Ishikawa (cell line): ENCODE measurements at regions not wholly inside any gene's neighbourhood (a gene's known extent, or its start where the extent isn't known, plus 50 kb on each side); places are given as distances from the start of the nearest gene placed in this dataset.

ENCODE experiments used
- CEBPB ChIP-seq: IDR thresholded peaks from 2 replicates; pipeline ENCODE4 v1.6.1; 2012
- CREB1 ChIP-seq: IDR thresholded peaks from 2 replicates; pipeline ENCODE4 v1.6.1; 2012; ENCODE audit warnings: low read depth
- EGR1 ChIP-seq: IDR thresholded peaks from 2 replicates; pipeline ENCODE4 v1.6.1; 2012
- EP300 ChIP-seq: IDR thresholded peaks from 2 replicates; pipeline ENCODE4 v1.6.1; 2012; ENCODE audit warnings: borderline replicate concordance
- FOXM1 ChIP-seq: IDR thresholded peaks from 2 replicates; pipeline ENCODE4 v1.6.1; 2012; ENCODE audit warnings: low read depth, borderline replicate concordance
- NFIC ChIP-seq: IDR thresholded peaks from 2 replicates; pipeline ENCODE4 v1.6.1; 2012
- RAD21 ChIP-seq: IDR thresholded peaks from 2 replicates; pipeline ENCODE4 v1.6.1; 2012; ENCODE audit warnings: low read depth
- TAF1 ChIP-seq: IDR thresholded peaks from 2 replicates; pipeline ENCODE4 v1.6.1; 2012; ENCODE audit warnings: low read depth, mild to moderate bottlenecking
- TCF12 ChIP-seq: IDR thresholded peaks from 2 replicates; pipeline ENCODE4 v1.6.1; 2012; ENCODE audit warnings: low read depth
- TEAD4 ChIP-seq: IDR thresholded peaks from 2 replicates; pipeline ENCODE4 v1.6.1; 2012
- USF1 ChIP-seq: IDR thresholded peaks from 2 replicates; pipeline ENCODE4 v1.6.1; 2012
- YY1 ChIP-seq: IDR thresholded peaks from 2 replicates; pipeline ENCODE4 v1.6.1; 2012; ENCODE audit warnings: low read depth
- ZBTB7A ChIP-seq: IDR thresholded peaks from 2 replicates; pipeline ENCODE4 v1.6.1; 2012; ENCODE audit warnings: low read depth
- TF ChIP-seq, protein P1 (sequence below): IDR thresholded peaks from 2 replicates; pipeline ENCODE4 v1.6.1; 2012; ENCODE audit warnings: low read depth, mild to moderate bottlenecking
- TF ChIP-seq, protein P2 (sequence below): IDR thresholded peaks from 2 replicates; pipeline ENCODE4 v1.6.1; 2012

DNA sequence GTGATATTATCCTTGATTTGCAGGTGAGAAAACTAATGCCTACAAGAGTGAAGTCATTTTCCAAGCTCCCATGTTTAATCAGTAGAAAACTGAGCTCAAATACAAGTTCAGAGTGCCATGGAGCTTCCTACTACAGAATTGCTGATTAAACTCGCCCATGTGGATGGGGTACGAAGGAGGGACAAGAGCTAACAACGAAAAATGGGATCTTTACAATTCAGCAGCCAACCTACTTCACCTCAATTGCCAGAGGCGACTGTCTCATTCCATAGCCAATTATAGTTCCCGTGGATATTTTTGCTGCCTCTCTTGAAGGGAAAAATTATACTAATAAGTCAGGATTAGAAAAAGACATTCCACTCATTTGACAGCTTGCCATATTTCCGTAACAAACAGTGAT is 1155.1 kb downstream of the OLFM4 start:
- no peak for TF ChIP-seq TCF12
- TF ChIP-seq FOXM1, result no peak
- TF ChIP-seq CEBPB, result no peak
- TF ChIP-seq, protein P1, sequence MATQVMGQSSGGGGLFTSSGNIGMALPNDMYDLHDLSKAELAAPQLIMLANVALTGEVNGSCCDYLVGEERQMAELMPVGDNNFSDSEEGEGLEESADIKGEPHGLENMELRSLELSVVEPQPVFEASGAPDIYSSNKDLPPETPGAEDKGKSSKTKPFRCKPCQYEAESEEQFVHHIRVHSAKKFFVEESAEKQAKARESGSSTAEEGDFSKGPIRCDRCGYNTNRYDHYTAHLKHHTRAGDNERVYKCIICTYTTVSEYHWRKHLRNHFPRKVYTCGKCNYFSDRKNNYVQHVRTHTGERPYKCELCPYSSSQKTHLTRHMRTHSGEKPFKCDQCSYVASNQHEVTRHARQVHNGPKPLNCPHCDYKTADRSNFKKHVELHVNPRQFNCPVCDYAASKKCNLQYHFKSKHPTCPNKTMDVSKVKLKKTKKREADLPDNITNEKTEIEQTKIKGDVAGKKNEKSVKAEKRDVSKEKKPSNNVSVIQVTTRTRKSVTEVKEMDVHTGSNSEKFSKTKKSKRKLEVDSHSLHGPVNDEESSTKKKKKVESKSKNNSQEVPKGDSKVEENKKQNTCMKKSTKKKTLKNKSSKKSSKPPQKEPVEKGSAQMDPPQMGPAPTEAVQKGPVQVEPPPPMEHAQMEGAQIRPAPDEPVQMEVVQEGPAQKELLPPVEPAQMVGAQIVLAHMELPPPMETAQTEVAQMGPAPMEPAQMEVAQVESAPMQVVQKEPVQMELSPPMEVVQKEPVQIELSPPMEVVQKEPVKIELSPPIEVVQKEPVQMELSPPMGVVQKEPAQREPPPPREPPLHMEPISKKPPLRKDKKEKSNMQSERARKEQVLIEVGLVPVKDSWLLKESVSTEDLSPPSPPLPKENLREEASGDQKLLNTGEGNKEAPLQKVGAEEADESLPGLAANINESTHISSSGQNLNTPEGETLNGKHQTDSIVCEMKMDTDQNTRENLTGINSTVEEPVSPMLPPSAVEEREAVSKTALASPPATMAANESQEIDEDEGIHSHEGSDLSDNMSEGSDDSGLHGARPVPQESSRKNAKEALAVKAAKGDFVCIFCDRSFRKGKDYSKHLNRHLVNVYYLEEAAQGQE, result no peak
- TF ChIP-seq RAD21, result no peak
- TF ChIP-seq CREB1, result no peak
- TF ChIP-seq TAF1, result no peak
- TF ChIP-seq, protein P2, sequence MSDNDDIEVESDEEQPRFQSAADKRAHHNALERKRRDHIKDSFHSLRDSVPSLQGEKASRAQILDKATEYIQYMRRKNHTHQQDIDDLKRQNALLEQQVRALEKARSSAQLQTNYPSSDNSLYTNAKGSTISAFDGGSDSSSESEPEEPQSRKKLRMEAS, result no peak
- no peak for TF ChIP-seq YY1
- no peak for TF ChIP-seq EGR1
- TF ChIP-seq NFIC, result no peak
- no peak for TF ChIP-seq USF1
- no peak for TF ChIP-seq EP300
- no peak for TF ChIP-seq ZBTB7A
- no peak for TF ChIP-seq TEAD4

- no peak for TF ChIP-seq TAF1
- no peak for TF ChIP-seq EGR1
- TF ChIP-seq, protein P2, result no peak
Measured at GRCh38 chr13:54184576-54184975, 1156.0 kb downstream of the OLFM4 start.

- TF ChIP-seq, protein P2, result no peak
- no peak for TF ChIP-seq USF1
- no peak for TF ChIP-seq TAF1
- TF ChIP-seq EGR1, result no peak
- TF ChIP-seq CEBPB, result no peak
- TF ChIP-seq TEAD4, result no peak
Measured at GRCh38 chr13:54185101-54185500, 1156.5 kb downstream of the OLFM4 start.

DNA sequence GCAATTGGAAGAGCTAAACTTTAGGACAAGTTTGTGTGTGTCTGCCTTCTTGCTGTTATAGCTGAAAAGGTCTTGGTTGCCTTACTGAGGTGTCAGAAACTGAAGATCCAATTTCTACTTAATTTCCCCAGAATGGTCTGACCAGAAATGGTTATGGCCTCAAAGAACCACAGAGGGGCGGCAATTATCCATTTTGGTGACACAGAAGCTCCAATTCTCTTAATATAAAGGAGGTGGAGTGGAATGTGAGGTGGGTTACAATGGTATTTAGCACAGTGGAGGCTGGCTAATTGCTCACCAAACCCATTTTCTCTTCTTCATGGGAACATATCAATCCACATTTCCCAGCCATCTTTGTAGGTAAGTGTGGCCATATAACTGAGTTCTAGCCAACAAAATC is 1157.2 kb downstream of the OLFM4 start:
- TF ChIP-seq CREB1 (no peak), NFIC (no peak), RAD21 (peak; percentile 77)

DNA sequence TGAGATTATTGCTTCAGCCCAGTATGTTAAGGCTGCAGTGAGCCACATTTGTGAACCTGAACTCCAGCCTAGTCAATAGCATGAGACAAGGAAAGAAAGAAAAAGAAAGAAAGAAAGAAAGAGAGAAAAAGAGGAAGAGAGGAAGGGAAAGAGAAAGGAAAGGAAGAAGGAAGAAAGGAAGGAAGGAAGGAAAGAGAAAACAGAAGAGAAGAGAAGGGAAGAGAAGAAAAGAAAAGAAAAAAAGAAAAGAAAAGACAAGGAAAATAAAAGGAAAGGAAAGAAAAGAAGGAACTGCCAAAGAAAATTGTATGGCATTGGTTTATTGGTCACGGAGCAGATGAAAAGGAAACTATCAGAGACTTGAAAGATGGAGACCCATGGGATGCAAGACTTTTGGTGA is 1158.8 kb downstream of the OLFM4 start:
- TF ChIP-seq ZBTB7A (no peak), TCF12 (no peak), EGR1 (no peak), EP300 (no peak), CREB1 (no peak), CEBPB (no peak), USF1 (no peak), TAF1 (no peak), FOXM1 (no peak), RAD21 (no peak), TEAD4 (no peak), YY1 (no peak), NFIC (no peak)
- TF ChIP-seq, protein P1, result no peak
- TF ChIP-seq, protein P2, result no peak

GRCh38 chr13:54194233-54195024 is 1165.8 kb downstream of the OLFM4 start:
- TF ChIP-seq CEBPB, result no peak
- no peak for TF ChIP-seq TEAD4
- TF ChIP-seq USF1, result no peak
- TF ChIP-seq TAF1, result no peak
- TF ChIP-seq, protein P1, result no peak
- no peak for TF ChIP-seq ZBTB7A
- TF ChIP-seq YY1, result no peak
- TF ChIP-seq CREB1, result no peak
- no peak for TF ChIP-seq EP300
- no peak for TF ChIP-seq RAD21
- TF ChIP-seq TCF12, result no peak
- no peak for TF ChIP-seq EGR1
- TF ChIP-seq, protein P2, result no peak
- TF ChIP-seq NFIC, result no peak
- TF ChIP-seq FOXM1, result no peak
